8988T (cell line): ENCODE measurements at regions not wholly inside any gene's neighbourhood (a gene's known extent, or its start where the extent isn't known, plus 50 kb on each side); places are given as distances from the start of the nearest gene placed in this dataset.

ENCODE experiments used
- DNase-seq: peaks from one replicate; pipeline ENCODE4 v3.0.0; 2011

DNA sequence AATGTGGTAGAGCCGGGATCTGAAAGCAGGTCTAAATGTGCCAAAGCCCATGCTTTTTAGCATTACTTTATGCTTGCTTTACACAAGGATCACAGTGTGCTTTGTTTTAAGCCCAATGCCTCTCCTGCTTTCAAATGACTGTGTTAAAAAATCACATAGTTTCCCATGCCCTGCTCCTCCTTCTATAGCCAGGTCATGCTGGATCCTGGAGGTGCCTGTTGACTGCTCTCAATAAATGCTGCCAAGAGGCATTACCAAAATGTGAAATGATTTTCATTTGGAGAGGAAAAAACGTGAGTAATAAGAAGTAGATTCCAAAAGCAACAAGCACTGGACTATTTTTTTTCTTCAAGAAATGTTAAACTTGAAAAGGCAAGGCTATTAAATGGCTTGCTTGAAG, 420.7 kb upstream of the USP24 start:
- no peak for DNase-seq

DNA sequence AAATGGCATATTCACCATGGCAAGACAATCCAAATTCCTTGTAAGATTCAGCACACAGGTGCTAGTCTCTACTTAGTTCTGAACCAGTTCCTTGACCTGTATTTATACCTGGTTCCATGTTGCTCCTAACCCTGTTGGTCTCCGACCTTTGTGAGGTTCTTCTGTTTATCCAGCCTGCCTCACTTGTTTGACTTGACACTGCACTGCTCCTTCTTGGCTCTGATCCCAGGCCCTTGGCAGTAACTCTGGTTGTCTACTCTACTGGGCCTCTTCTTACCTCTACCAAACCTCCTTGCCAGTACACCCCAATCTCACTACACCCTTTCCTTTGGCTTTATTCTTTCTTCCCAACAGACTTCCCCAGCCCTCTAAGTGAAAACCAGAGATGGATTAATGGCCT, 419.4 kb upstream of the USP24 start:
- no peak for DNase-seq

GRCh38 chr1:55632906-55633305, 417.7 kb upstream of the USP24 start:
- DNase-seq = no peak

DNA sequence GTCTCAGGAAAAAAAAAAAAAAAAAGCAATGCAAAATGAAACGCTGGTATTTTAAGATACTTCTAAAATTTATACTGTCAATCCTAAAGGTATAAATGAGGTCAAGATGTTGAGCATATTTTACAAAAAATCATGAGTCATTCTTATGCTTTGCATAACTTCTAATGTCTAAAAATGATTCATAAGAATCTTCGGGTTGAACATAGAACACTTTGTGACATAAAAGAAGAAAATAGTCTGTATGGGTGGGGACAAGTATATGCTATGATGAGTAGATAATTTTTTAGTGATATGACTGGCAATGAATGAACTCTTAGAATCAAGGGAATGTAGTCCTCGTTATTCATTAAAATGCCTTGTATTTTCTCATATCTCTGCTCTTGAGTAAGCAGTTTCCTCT, 416.9 kb upstream of the USP24 start:
- DNase-seq = no peak

DNA sequence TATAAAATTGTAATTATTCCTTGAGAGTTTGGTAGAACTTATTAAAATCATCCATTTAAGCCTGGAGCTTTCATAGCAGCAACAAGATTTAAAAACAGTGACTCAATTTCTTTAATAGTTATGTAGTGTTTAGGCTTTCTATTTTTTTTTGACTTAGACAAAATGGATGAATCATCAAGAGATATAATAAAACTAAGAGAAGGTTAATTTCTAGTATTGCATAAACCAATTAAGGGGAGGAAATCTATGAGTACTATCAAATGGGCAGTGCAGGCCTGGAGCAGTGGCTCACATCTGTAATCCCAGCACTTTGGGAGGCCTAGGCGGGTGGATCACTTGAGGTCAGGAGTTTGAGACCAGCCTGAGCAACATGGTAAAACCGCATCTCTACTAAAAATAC, 416.3 kb upstream of the USP24 start:
- DNase-seq = no peak

DNA sequence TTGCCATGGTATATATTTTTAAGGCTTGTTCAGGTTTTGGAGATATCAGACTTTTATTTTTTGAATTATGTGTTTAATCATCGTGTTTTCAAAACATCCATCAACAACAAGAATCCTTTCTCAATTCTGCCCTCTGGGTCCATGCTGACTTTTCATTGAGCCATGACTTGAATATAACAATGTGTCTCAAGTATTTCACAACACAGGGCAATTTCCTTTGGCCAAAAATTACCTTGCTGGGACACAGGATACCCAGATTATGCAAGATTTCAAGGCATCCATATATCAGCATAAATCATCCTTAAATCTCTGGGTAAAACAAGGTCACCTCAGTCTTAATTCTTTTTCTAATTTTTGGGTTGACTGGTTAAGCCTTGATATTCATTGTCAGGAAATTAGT, 411.2 kb upstream of the USP24 start:
- DNase-seq = no peak

- DNase-seq = no peak
Measured at GRCh38 chr1:55624766-55625165, 409.6 kb upstream of the USP24 start.

- no peak for DNase-seq
Measured at GRCh38 chr1:55623311-55623710, 408.1 kb upstream of the USP24 start.

GRCh38 chr1:55622074-55622473, 406.9 kb upstream of the USP24 start:
- no peak for DNase-seq

DNA sequence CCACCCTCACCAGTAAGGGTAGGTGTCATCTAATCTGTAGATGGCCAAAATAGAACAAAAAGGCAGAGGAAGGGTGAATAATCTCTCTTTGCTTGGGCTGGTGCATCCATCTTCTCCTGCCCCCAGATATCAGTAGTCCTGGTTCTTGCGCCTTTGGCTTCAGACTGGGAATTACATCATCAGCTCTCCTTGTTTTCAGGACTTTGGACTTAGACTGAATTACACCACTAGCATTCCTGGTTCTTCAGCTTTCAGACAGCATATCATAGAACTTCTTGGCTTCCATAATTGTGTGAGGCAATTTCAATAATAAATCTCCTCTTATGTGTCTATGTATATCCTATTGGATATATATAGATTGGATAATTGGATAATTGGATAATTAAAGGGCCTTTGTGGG, 403.0 kb upstream of the USP24 start:
- no peak for DNase-seq

- DNase-seq = no peak
Measured at GRCh38 chr1:55617288-55617982, 402.3 kb upstream of the USP24 start.

- no peak for DNase-seq
Measured at GRCh38 chr1:55612988-55613387, 397.8 kb upstream of the USP24 start.

GRCh38 chr1:55611123-55611522, 396.0 kb upstream of the USP24 start:
- no peak for DNase-seq

DNA sequence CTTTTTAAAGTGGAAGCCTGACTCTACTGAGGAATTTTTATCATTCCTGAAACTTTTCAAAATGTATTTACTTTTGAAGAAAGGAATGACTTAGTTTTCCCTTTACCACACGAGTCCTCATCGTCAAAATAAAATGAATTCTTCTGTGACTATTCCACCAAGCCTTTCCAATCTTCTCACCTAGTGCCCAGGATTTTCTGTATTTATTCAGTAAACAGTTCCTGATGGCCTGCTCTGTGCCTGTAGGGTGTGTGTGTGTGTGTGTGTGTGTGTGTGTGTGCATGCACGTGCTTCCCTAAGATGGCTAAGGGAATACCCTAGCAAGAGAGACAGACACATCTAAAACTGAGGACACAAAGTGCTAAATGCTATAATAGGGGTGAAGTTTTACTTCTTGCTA, 395.0 kb upstream of the USP24 start:
- no peak for DNase-seq

- DNase-seq = no peak
Measured at GRCh38 chr1:55609630-55610029, 394.5 kb upstream of the USP24 start.

DNA sequence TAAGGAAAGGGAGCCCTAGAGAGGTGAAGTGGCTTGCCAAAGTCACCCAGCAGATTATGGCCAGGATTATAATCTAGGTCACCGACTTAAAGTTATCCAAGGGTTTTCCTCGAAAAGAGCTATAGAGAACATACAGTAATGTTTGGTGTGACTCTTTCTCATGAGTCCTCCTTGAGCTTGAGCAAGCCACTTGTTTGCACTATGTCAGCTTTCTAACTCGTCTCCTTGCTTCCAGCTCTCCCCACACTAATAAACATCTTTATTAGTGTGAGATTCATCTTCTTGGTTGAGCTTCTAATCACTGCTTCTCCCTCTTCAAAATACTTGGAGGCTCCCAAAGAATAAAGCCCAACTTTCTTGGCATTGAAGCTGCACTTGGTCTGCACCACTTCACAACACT, 390.0 kb upstream of the USP24 start:
- DNase-seq = no peak

GRCh38 chr1:55604749-55605148, 389.6 kb upstream of the USP24 start:
- no peak for DNase-seq

DNA sequence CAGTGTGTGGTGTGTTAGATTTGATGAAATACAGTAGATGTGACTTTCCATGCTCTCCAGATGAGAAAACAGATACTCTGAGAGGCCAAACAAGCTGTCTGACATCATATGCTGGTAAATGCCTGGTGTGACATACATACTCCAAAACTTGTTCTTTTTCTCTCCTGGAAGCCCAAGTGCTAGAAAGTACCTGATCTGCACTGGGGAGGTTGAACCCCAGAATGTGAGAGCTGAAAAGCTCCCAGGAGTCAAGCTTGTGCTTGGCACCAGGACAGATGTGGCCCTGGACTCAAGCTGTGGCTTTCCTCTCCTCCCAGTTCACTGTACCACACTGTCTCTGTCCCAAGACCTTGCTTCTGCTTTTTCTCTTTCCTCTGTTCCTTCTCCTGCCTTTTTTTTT, 389.0 kb upstream of the USP24 start:
- no peak for DNase-seq

- no peak for DNase-seq
Measured at GRCh38 chr1:55600242-55600641, 385.1 kb upstream of the USP24 start.

DNA sequence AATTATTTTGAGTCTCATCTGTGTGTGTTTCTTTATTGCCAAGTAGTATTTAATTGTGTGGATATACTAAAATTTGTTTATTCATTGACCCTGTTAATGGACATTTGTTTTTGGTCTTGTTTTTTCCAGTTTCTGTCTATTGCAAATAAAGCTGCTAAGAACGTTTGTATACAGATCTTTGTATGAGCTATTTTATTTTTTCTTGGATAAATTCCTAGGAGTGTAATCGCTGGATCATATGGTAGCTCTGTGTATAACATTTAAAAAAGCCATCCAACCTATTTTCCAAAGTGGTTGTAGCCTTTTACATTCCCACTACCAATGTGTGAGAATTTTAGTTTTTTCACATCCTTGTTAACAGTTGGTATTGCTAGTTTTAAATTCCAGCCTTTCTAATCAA, 382.7 kb upstream of the USP24 start:
- DNase-seq = no peak

GRCh38 chr1:55594701-55595100, 379.5 kb upstream of the USP24 start:
- DNase-seq = no peak

GRCh38 chr1:55593298-55593697, 378.1 kb upstream of the USP24 start:
- DNase-seq = no peak

DNA sequence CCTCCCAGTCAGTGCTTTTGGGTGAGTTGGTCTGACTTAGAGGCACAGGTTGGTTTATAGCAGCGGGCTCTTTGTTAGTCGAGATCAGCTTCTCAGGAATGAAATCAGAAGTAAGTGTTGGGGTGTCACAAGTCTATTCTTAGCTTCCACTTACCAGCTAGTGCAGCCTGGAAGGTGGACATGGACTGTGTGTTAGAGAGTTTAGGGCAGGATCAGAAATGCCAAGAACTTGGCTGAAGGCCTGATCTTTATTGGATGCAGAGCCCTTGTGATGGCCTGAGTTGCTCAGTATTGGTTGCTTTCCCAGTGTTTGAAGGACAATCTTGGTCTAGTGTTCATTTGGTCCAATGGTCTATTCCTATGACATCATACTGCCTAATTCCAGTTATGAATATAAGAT, 377.0 kb upstream of the USP24 start:
- DNase-seq = no peak

DNA sequence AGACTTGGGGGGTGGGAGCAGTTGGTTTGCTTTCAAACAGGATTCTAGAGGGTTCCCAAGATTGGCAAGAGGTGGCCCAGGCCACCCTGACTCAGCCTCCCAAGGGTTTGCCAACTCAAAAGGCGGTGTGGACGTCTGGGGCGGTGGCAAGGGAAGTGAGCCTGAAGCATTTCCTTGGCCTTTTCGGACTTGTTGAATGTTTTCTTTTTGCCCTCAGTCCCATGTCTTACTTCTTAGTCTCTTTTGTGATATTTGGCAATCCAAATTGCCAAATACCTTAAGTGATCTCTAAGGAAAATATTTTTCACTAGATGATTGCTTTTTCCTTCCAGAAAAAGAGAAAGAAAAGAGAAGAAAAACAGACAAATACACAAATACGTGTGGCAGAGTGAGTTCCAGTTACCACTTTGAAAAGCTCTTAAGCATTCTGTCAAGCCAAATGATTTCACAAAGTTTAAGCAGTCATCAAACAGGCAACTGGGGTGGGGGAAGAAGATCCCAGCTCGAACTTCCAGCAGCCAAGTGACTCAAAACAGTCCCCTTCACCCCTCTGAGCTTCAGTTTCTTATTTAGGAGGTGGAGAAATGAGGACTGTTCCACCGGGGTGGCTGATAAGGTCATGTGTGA, 374.6 kb upstream of the USP24 start:
- DNase-seq = no peak

DNA sequence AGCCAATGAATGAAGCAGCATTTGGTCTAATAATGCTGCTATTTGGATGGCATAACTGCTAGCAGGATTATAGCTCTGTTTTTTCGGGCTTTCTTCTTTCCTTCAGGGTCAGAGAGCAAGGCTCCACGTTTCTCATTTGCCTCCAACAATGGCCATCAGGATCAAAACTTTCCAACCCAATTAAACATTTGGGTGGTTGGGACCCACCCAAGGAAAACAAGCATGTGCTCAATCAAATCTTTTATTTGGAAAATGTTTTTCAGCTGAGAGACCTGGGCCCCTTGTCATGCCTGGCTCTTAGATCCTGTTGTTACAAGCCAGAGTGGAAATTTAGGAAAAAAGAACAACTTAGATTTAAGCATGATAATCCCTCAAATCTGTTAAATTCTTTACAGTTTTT, 373.1 kb upstream of the USP24 start:
- no peak for DNase-seq
